PC-3 (cell line): ENCODE measurements at regions not wholly inside any gene's neighbourhood (a gene's known extent, or its start where the extent isn't known, plus 50 kb on each side); places are given as distances from the start of the nearest gene placed in this dataset.

ENCODE experiments used
- ATAC-seq: fragments of 200-7000 bp; cut with Tn5 transposase; 2 replicates; pipeline ENCODE4 v1.9.1; 2020; ENCODE audit warnings: mild to moderate bottlenecking, moderate library complexity
- BruUV-seq: library from RNA; stranded (reverse); fragments of 400-500 nt; replicated peaks from 2 replicates; lab custom pipeline; 2021; lab: Mats Ljungman, UMichigan
- CTCF ChIA-PET: fragments of 300-600 bp; sonication (Branson Sonifier 250); formaldehyde crosslinking; loops from one replicate; lab custom pipeline; 2022; ENCODE audit warnings: antibody characterized with exemption; lab: Charles Lee
- POLR2A ChIA-PET: fragments of 300-600 bp; sonication (Branson Sonifier 250); formaldehyde crosslinking; loops from one replicate; lab custom pipeline; 2022; ENCODE audit warnings: antibody characterized with exemption; ENCODE audit not compliant: unreplicated experiment; lab: Charles Lee
- DNase-seq: peaks from one replicate; pipeline ENCODE4 v3.0.0-alpha.2; 2015
- H2AFZ ChIP-seq: fragments of 300-600 bp; sonication (generic); 2 replicates; pipeline ENCODE4 v1.6.0; 2016; ENCODE audit warnings: antibody characterized with exemption, low read length
- H3F3A ChIP-seq: fragments of 300-600 bp; sonication (generic); one replicate; pipeline ENCODE4 v1.6.0; 2017; ENCODE audit warnings: antibody characterized with exemption, low read length, control low read depth, mild to moderate bottlenecking; ENCODE audit not compliant: unreplicated experiment
- H3K27ac ChIP-seq: fragments of 300-600 bp; sonication (generic); 2 replicates; pipeline ENCODE4 v1.5.1; 2016; ENCODE audit warnings: mild to moderate bottlenecking, low read length
- H3K27me3 ChIP-seq: fragments of 300-600 bp; sonication (generic); 2 replicates; pipeline ENCODE4 v1.6.1; 2016; ENCODE audit warnings: low read length, mixed read lengths
- H3K36me3 ChIP-seq: fragments of 300-600 bp; sonication (generic); 2 replicates; pipeline ENCODE4 v1.6.1; 2016; ENCODE audit warnings: low read depth, mixed run types, low read length, mixed read lengths
- H3K4me1 ChIP-seq: fragments of 300-600 bp; sonication (generic); 2 replicates; pipeline ENCODE4 v1.5.1; 2016; ENCODE audit warnings: low read length; ENCODE audit not compliant: insufficient read depth
- H3K4me2 ChIP-seq: fragments of 300-600 bp; sonication (generic); 2 replicates; pipeline ENCODE4 v1.6.0; 2016; ENCODE audit warnings: low read length
- H3K4me3 ChIP-seq: fragments of 300-600 bp; sonication (generic); 2 replicates; pipeline ENCODE4 v1.5.1; 2016; ENCODE audit warnings: mild to moderate bottlenecking, low read length, mixed read lengths
- H3K79me2 ChIP-seq: fragments of 300-600 bp; sonication (generic); 2 replicates; pipeline ENCODE4 v1.6.1; 2017; ENCODE audit warnings: low read length, mixed read lengths
- H3K9ac ChIP-seq: fragments of 300-600 bp; sonication (generic); 2 replicates; pipeline ENCODE4 v1.6.0; 2016; ENCODE audit warnings: mild to moderate bottlenecking, low read length
- H3K9me2 ChIP-seq: fragments of 300-600 bp; sonication (generic); replicated peaks from 2 replicates; pipeline ENCODE4 v1.6.1; 2016; ENCODE audit warnings: mixed run types, low read length, mixed read lengths
- H3K9me3 ChIP-seq: fragments of 300-600 bp; sonication (generic); 2 replicates; pipeline ENCODE4 v1.6.1; 2016; ENCODE audit warnings: low read length, mixed read lengths
- H4K20me1 ChIP-seq: fragments of 300-600 bp; sonication (generic); 2 replicates; pipeline ENCODE4 v1.6.1; 2016; ENCODE audit warnings: low read length, mixed read lengths
- EZH2 ChIP-seq: fragments of 300-600 bp; sonication (generic); IDR thresholded peaks from one replicate; pipeline ENCODE4 v1.6.1; 2017; ENCODE audit warnings: antibody characterized with exemption, mild to moderate bottlenecking, low read length; ENCODE audit not compliant: unreplicated experiment
- EZH2phosphoT487 ChIP-seq: fragments of 300-600 bp; sonication (generic); IDR thresholded peaks from 2 replicates; pipeline ENCODE4 v1.6.1; 2018; ENCODE audit warnings: mild to moderate bottlenecking, antibody characterized with exemption, low read length, borderline replicate concordance
- intact Hi-C: fragments of 100-400 bp; cut with micrococcal nuclease; formaldehyde crosslinking; loops from 2 replicates; pipeline ENCODE4 v1.9.0; 2023
- TF ChIP-seq, protein P1 (sequence below): fragments of 300-600 bp; sonication (generic); conservative IDR thresholded peaks from 2 replicates; pipeline ENCODE4 v1.5.1; 2017; ENCODE audit warnings: antibody characterized with exemption, low read depth, mild to moderate bottlenecking, low read length

- ChIA-PET CTCF (no interaction called here), POLR2A (no interaction called here)
- DNase-seq (no peak), ATAC-seq (no peak)
- Histone ChIP-seq H3F3A (no peaks in the 10 kb centered on the region), H3K27me3 (peaks cover 5% of the 10 kb centered on the region; the same call in 1 of the 2 replicates), H4K20me1 (no peaks in the 10 kb centered on the region), H3K9me2 (no peaks in the 10 kb centered on the region), H3K9ac (no peak overlapping the region), H3K36me3 (no peaks in the 10 kb centered on the region), H3K79me2 (no peaks in the 10 kb centered on the region), H3K4me1 (no peaks in the 10 kb centered on the region), H3K9me3 (no peaks in the 10 kb centered on the region), H3K27ac (no peak overlapping the region), H3K4me2 (no peak overlapping the region), H3K4me3 (no peak overlapping the region), H2AFZ (no peak overlapping the region)
- no TSS peak for BruUV-seq
- intact Hi-C loops = no loop called here
- TF ChIP-seq EZH2 (no peak), EZH2phosphoT487 (no peak)
- TF ChIP-seq, protein P1, sequence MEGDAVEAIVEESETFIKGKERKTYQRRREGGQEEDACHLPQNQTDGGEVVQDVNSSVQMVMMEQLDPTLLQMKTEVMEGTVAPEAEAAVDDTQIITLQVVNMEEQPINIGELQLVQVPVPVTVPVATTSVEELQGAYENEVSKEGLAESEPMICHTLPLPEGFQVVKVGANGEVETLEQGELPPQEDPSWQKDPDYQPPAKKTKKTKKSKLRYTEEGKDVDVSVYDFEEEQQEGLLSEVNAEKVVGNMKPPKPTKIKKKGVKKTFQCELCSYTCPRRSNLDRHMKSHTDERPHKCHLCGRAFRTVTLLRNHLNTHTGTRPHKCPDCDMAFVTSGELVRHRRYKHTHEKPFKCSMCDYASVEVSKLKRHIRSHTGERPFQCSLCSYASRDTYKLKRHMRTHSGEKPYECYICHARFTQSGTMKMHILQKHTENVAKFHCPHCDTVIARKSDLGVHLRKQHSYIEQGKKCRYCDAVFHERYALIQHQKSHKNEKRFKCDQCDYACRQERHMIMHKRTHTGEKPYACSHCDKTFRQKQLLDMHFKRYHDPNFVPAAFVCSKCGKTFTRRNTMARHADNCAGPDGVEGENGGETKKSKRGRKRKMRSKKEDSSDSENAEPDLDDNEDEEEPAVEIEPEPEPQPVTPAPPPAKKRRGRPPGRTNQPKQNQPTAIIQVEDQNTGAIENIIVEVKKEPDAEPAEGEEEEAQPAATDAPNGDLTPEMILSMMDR = peak; percentile 31; the same call in 1 of the 2 replicates
Measured at GRCh38 chr13:97834250-97834649, 119.2 kb upstream of the IPO5 start.

DNA sequence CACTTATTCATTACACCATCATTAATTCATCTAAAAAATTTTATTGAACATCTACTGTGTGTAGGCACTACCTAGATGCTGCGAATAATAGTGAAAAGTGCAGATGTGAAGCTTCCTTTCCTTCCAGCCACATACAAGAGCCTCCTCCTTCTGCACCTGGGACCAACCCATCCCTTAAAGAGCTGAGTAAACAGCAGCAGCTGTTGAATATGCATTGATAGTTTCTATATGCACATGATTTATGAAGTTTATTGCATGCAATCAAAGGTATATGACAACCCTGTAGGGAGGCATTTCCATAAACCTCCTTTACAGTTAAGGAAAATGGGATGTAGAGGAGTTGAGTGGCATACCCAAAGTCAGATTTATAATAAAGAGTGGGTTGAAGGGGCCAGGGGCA, 110.3 kb upstream of the IPO5 start:
- H3K9me2 ChIP-seq = no peaks in the 10 kb centered on the region
- ATAC-seq (no peak), DNase-seq (no peak)
- ChIA-PET POLR2A (no interaction called here), CTCF (no interaction called here)
- no peak overlapping the region for H3K4me2 ChIP-seq
- no peaks in the 10 kb centered on the region for H3F3A ChIP-seq
- no peaks in the 10 kb centered on the region for H3K36me3 ChIP-seq
- intact Hi-C loops = no loop called here
- no peak overlapping the region for H3K27ac ChIP-seq
- H3K79me2 ChIP-seq = no peaks in the 10 kb centered on the region
- H3K9me3 ChIP-seq = no peaks in the 10 kb centered on the region
- peaks cover 26% of the 10 kb centered on the region for H3K27me3 ChIP-seq
- H2AFZ ChIP-seq = no peak overlapping the region
- no peaks in the 10 kb centered on the region for H3K4me1 ChIP-seq
- no TSS peak for BruUV-seq
- no peaks in the 10 kb centered on the region for H4K20me1 ChIP-seq
- TF ChIP-seq, protein P1 = no peak
- TF ChIP-seq EZH2 = no peak
- H3K9ac ChIP-seq = no peak overlapping the region
- H3K4me3 ChIP-seq = no peak overlapping the region

DNA sequence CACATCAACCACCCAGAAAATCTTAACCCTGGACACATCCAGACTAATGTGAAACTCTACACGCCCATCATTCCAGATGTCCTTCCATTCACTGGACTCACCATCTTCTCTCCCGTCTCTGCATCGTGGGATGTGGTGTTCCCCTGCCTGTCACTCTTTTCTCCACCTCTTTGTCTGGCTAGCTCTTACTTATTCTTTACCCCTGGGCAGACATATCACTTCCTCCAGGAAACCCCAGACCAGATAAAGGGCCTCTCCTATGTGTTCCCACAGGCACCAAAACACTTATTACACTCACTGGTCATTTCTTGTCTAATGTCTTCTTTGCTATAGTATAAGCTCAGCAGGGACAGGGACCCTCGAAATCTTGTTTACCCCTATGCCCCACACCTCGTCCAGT, 109.3 kb upstream of the IPO5 start:
- ChIA-PET POLR2A (interaction anchor here (0.6 kb wide), 1 partner anchor 178 kb away, joined by 3 read pairs; no protein-coding TSS in a partner anchor), CTCF (no interaction called here)
- no TSS peak for BruUV-seq
- TF ChIP-seq EZH2phosphoT487 (no peak), EZH2 (no peak)
- TF ChIP-seq, protein P1 = no peak
- H3K79me2 ChIP-seq = no peaks in the 10 kb centered on the region
- no peaks in the 10 kb centered on the region for H3K9me2 ChIP-seq
- ATAC-seq (no peak), DNase-seq (no peak)
- no peak overlapping the region for H3K27ac ChIP-seq
- H2AFZ ChIP-seq = no peak overlapping the region
- H3K36me3 ChIP-seq = no peaks in the 10 kb centered on the region
- no peaks in the 10 kb centered on the region for H3K9me3 ChIP-seq
- H3K27me3 ChIP-seq = peaks cover 26% of the 10 kb centered on the region
- H3K4me1 ChIP-seq = no peaks in the 10 kb centered on the region
- no peak overlapping the region for H3K4me3 ChIP-seq
- no peaks in the 10 kb centered on the region for H3F3A ChIP-seq
- no peaks in the 10 kb centered on the region for H4K20me1 ChIP-seq
- no peak overlapping the region for H3K9ac ChIP-seq
- no peak overlapping the region for H3K4me2 ChIP-seq
- intact Hi-C loops = no loop called here
